ENCODE measurements at regions not wholly inside any gene's neighbourhood (a gene's known extent, or its start where the extent isn't known, plus 50 kb on each side); places are given as distances from the start of the nearest gene placed in this dataset.

- no peak for DNase-seq (ENCODE audit: low spot score)
Observed at GRCh38 chr2:4370422-4371090, 667.2 kb downstream of the DCDC2C start.

GRCh38 chr2:4381049-4381448, 677.7 kb downstream of the DCDC2C start:
- DNase-seq (ENCODE audit: low spot score), result no peak

DNA sequence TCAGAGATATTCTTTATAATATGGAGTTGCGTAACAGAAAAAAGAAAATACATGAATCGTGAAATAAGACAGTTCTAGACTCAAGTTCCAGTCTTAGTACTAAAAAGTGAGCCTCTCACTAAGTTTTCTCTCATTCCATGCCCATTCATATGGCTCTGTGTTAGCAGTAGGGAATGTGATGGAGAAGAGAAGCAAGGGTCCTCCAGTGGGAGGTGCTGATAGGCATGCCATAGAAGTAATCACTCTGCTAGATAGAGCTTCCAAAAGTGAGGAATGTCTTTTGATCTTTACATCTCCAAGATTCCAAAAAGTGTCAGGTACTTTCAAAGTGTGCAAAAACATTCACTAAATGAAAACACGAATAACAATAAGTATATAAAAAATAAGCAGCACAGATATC, 678.4 kb downstream of the DCDC2C start:
- DNase-seq (ENCODE audit: low spot score), result no peak

- DNase-seq (ENCODE audit: low spot score), result no peak
Observed at GRCh38 chr2:4391013-4391412, 687.6 kb downstream of the DCDC2C start.

DNA sequence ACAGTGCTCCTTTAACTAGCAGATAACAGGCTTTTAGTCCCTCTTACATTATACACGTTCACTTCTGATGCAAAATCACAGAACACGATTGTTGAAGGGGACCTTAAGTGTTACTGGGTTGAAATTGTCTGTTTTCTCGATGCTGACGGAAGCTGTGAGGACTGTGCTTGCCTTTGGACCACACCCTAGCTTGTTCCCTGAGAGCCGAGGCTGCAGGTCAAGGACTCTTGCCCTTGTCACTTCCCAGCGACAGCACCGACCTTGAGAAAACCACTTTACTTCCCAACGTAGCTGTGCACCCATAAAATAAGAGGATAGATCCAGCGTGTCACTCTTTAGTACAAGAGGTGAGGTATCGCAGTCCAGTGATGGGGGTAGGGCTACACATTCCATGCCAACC, 701.0 kb downstream of the DCDC2C start:
- DNase-seq (ENCODE audit: low spot score), result no peak

GRCh38 chr2:4408321-4408720, 704.9 kb downstream of the DCDC2C start:
- no peak for DNase-seq (ENCODE audit: low spot score)

DNA sequence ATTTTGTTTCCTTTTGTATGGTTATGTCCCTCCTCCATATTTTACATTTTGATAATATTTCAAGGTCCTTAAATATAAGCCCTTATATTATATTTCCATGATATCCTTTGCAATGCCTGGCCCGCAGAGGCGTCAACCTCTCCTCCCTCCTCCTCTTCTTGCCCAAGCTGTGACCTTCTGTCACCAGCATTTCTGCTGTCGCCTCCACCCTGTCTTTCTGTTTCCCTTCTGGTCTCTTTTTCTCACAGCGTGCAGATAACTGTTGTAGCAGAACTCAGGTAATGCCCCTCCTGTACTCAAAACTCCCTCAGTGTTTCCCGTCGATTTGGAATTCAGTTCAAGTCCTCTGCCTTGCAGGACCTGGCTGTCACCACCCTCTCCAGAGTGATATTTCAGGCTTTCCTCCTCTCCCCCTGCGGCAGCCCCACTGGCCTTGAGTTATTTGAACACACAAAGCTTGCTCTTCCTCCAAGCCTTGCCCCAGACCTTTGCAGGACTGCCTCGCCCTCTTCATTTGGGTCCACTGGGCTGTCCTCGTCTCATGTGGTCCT, 709.3 kb downstream of the DCDC2C start:
- no peak for DNase-seq (ENCODE audit: low spot score)

DNA sequence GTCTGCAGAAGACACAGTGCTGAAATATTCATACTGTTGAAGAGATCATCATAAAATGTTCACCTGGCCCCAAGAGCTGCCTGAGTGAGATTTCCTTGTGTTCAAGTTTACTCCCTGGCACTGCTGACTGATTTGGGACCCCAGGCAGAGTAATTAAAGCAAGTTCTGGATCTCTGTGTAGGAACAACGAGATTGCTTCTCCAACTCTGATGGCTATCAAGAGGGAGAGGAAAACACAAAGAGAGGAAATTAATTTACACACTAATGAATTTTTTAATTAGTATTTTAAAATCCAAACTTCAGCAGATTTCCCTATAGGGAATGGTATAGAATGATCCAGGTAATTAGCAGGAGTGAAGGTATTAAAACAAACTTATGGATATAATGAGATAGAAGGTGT, 711.8 kb downstream of the DCDC2C start:
- DNase-seq (ENCODE audit: low spot score), result no peak

DNA sequence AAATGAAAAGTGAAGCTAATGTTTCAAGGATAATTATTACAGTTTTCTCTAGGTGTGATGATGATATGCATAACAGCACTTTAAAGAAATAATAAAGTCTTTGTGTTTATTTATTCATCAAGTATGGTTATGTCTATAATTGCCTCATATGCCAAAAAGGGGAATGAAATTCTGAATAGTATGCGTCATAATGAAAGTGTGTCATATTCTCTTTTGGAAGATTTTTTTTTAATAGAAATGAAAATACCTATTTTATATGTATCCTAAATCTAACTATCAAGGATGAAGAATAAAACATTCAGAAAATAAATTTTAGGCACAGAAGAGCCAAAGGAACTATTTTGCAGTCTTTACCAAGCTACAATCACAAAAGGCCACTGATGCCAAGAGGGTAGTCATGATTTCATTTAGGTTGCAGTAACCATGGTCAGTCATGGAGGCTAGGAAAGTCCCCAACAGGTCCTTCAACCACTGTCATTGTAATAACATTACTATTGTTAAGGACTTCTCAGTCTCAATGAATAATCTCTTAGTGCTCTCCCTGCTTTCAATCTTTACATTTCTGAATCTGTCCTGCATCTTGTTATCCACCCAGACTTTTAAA, 712.5 kb downstream of the DCDC2C start:
- no peak for DNase-seq (ENCODE audit: low spot score)

- DNase-seq (ENCODE audit: low spot score), result no peak
Observed at GRCh38 chr2:4416431-4416830, 713.1 kb downstream of the DCDC2C start.

GRCh38 chr2:4417771-4418170, 714.4 kb downstream of the DCDC2C start:
- DNase-seq (ENCODE audit: low spot score), result no peak

GRCh38 chr2:4420032-4420431, 716.7 kb downstream of the DCDC2C start:
- no peak for DNase-seq (ENCODE audit: low spot score)

- DNase-seq (ENCODE audit: low spot score), result no peak
Observed at GRCh38 chr2:4424153-4424552, 720.8 kb downstream of the DCDC2C start.

DNA sequence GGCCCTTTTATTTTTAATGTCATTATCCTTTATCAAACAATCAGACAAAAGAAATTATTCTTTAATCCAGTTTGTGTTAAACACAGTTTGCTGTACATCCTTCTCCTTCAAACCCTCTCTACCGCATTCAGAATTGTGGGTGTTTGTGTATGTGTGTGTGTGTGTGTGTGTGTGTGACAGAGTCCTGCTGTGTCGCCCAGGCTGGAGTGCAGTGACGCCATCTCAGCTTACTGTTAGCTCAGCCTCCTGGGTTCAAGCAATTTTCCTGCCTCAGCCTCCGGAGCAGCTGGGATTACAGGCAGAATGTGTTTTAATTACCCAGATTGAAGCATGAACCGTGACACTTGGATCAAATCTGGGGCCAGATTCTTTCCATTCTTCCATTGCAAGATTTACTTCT, 723.7 kb downstream of the DCDC2C start:
- no peak for DNase-seq (ENCODE audit: low spot score)

GRCh38 chr2:4445821-4446220, 742.4 kb downstream of the DCDC2C start:
- no peak for DNase-seq (ENCODE audit: low spot score)

- DNase-seq (ENCODE audit: low spot score), result no peak
Observed at GRCh38 chr2:4454907-4455306, 751.5 kb downstream of the DCDC2C start.

GRCh38 chr2:4455486-4456155, 752.2 kb downstream of the DCDC2C start:
- no peak for DNase-seq (ENCODE audit: low spot score)

DNA sequence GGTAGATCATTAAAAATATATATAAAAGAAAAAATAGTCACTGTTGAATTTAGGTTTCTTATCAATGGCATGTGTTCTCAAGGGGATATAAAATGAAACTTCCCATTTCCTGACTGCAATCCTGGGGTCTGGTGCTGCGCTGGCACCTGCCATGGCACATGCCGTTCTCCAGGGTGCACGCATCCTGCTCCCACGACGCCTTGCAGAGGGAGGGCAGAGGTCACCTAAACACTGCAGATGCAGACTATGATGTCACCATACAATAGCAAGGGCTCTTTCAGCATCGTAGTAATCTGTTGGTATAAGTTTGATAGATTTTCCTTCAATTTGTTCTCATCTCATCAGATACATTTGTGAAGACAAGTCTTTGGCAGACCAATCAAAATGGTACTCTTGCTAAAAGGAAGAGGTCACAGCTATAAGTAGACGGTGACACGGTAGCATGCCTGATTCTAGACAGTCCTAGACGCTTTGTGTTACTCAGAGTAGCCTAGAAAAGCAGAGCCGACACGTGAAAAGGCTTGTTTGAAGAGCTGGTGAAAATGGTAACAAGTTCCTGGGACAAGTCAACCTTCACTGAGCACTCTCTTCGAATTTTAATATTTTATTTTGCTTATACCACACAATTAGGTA, 761.4 kb downstream of the DCDC2C start:
- no peak for DNase-seq (ENCODE audit: low spot score)

- DNase-seq (ENCODE audit: low spot score), result no peak
Observed at GRCh38 chr2:4465671-4466070, 762.3 kb downstream of the DCDC2C start.

- no peak for DNase-seq (ENCODE audit: low spot score)
Observed at GRCh38 chr2:4475618-4476017, 772.2 kb downstream of the DCDC2C start.

- DNase-seq (ENCODE audit: low spot score), result no peak
Observed at GRCh38 chr2:4483050-4483449, 779.7 kb downstream of the DCDC2C start.

- no peak for DNase-seq (ENCODE audit: low spot score)
Observed at GRCh38 chr2:4486971-4487370, 783.6 kb downstream of the DCDC2C start.
